AG08396 (cell line): ENCODE measurements at regions not wholly inside any gene's neighbourhood (a gene's known extent, or its start where the extent isn't known, plus 50 kb on each side); places are given as distances from the start of the nearest gene placed in this dataset.

Experiments
- DNase-seq: peaks from one replicate; pipeline ENCODE4 v3.0.0; 2012; ENCODE audit warnings: low spot score, mixed read lengths

- DNase-seq, result no peak
These were observed 146.6 kb downstream of the AASDH start for GRCh38 chr4:56240554-56241174.

GRCh38 chr4:56238251-56238650 is 149.0 kb downstream of the AASDH start:
- no peak for DNase-seq

- DNase-seq, result no peak
These were observed 151.6 kb downstream of the AASDH start for GRCh38 chr4:56235725-56236124.

- no peak for DNase-seq
These were observed 152.3 kb downstream of the AASDH start for GRCh38 chr4:56235011-56235410.

GRCh38 chr4:56234098-56234497 is 153.2 kb downstream of the AASDH start:
- DNase-seq, result no peak

GRCh38 chr4:56231410-56231809 is 155.9 kb downstream of the AASDH start:
- DNase-seq, result no peak

- no peak for DNase-seq
These were observed 157.3 kb downstream of the AASDH start for GRCh38 chr4:56229947-56230346.

- DNase-seq, result no peak
These were observed 159.9 kb downstream of the AASDH start for GRCh38 chr4:56227301-56227835.

GRCh38 chr4:56226579-56226978 is 160.7 kb downstream of the AASDH start:
- DNase-seq, result no peak

- DNase-seq, result no peak
These were observed 162.7 kb downstream of the AASDH start for GRCh38 chr4:56224641-56225040.

GRCh38 chr4:56222514-56222913 is 164.8 kb downstream of the AASDH start:
- no peak for DNase-seq

GRCh38 chr4:56220261-56220660 is 167.0 kb downstream of the AASDH start:
- no peak for DNase-seq

GRCh38 chr4:56219447-56219846 is 167.8 kb downstream of the AASDH start:
- no peak for DNase-seq

- DNase-seq, result no peak
These were observed 168.9 kb downstream of the AASDH start for GRCh38 chr4:56218230-56218895.

GRCh38 chr4:56217343-56217890 is 169.9 kb downstream of the AASDH start:
- no peak for DNase-seq

GRCh38 chr4:56215901-56216300 is 171.4 kb downstream of the AASDH start:
- DNase-seq, result peak; percentile 37

GRCh38 chr4:56215141-56215783 is 172.0 kb downstream of the AASDH start:
- no peak for DNase-seq

GRCh38 chr4:56213543-56213942 is 173.7 kb downstream of the AASDH start:
- DNase-seq, result no peak

- no peak for DNase-seq
These were observed 174.5 kb downstream of the AASDH start for GRCh38 chr4:56212774-56213173.

GRCh38 chr4:56211202-56211601 is 176.1 kb downstream of the AASDH start:
- no peak for DNase-seq

GRCh38 chr4:56210397-56210796 is 176.9 kb downstream of the AASDH start:
- DNase-seq, result no peak

GRCh38 chr4:56209767-56210166 is 177.5 kb downstream of the AASDH start:
- no peak for DNase-seq

- DNase-seq, result no peak
These were observed 179.2 kb downstream of the AASDH start for GRCh38 chr4:56208103-56208502.
